ENCODE measurements at regions not wholly inside any gene's neighbourhood (a gene's known extent, or its start where the extent isn't known, plus 50 kb on each side); places are given as distances from the start of the nearest gene placed in this dataset.

GRCh38 chr7:11294218-11294617, 320.5 kb downstream of the PHF14 start:
- Histone ChIP-seq H3K4me3 (ENCODE audit: low read depth in 1 of 3, low read length in 3 of 3) (no peak overlapping the region), H3K9ac (ENCODE audit: low read depth in 1 of 2, low read length in 2 of 2) (no peak overlapping the region), H3K27ac (ENCODE audit: low read depth in 1 of 2, low read length in 2 of 2) (no peak overlapping the region), H3K27me3 (ENCODE audit: control insufficient read depth in 4 of 4, insufficient read depth in 4 of 4, low read length in 3 of 4) (no peaks in the 10 kb centered on the region), H3K4me1 (ENCODE audit: control insufficient read depth in 4 of 4, insufficient read depth in 4 of 4, low read length in 3 of 4) (no peaks in the 10 kb centered on the region), H3K9me3 (ENCODE audit: control insufficient read depth in 4 of 4, low read length in 3 of 4) (no peaks in the 10 kb centered on the region), H3K36me3 (ENCODE audit: control insufficient read depth in 4 of 4, insufficient read depth in 3 of 4, low read depth in 1 of 4, low read length in 3 of 4) (no peaks in the 10 kb centered on the region)
- 70% methylated on average over 2 of the region's 2 CpGs for WGBS
- TF ChIP-seq EGR1 (IDR thresholded peaks at IDR 0.05; ENCODE audit: low read depth in 2 of 2) (no peak), RXRA (IDR thresholded peaks at IDR 0.05) (no peak)
- DNase-seq (ENCODE audit: low spot score) = no peak

- 65% methylated on average over 4 of the region's 4 CpGs for WGBS
- Histone ChIP-seq H3K4me3 (ENCODE audit: low read depth in 1 of 3, low read length in 3 of 3) (no peak overlapping the region), H3K27me3 (ENCODE audit: control insufficient read depth in 4 of 4, insufficient read depth in 4 of 4, low read length in 3 of 4) (no peaks in the 10 kb centered on the region), H3K9me3 (ENCODE audit: control insufficient read depth in 4 of 4, low read length in 3 of 4) (no peaks in the 10 kb centered on the region), H3K9ac (ENCODE audit: low read depth in 1 of 2, low read length in 2 of 2) (no peak overlapping the region), H3K36me3 (ENCODE audit: control insufficient read depth in 4 of 4, insufficient read depth in 3 of 4, low read depth in 1 of 4, low read length in 3 of 4) (no peaks in the 10 kb centered on the region), H3K4me1 (ENCODE audit: control insufficient read depth in 4 of 4, insufficient read depth in 4 of 4, low read length in 3 of 4) (no peaks in the 10 kb centered on the region), H3K27ac (ENCODE audit: low read depth in 1 of 2, low read length in 2 of 2) (no peak overlapping the region)
- TF ChIP-seq HNF4G (IDR thresholded peaks at IDR 0.05) (no peak), SP1 (IDR thresholded peaks at IDR 0.05) (no peak), ZBTB33 (IDR thresholded peaks at IDR 0.05) (no peak)
- DNase-seq (ENCODE audit: low spot score) = no peak
Observed at GRCh38 chr7:11294965-11295364, 321.3 kb downstream of the PHF14 start.

GRCh38 chr7:11297126-11297625, 323.5 kb downstream of the PHF14 start:
- H3K36me3 ChIP-seq (ENCODE audit: control insufficient read depth in 4 of 4, insufficient read depth in 3 of 4, low read depth in 1 of 4, low read length in 3 of 4) = no peaks in the 10 kb centered on the region
- H3K9me3 ChIP-seq (ENCODE audit: control insufficient read depth in 4 of 4, low read length in 3 of 4) = no peaks in the 10 kb centered on the region
- H3K27me3 ChIP-seq (ENCODE audit: control insufficient read depth in 4 of 4, insufficient read depth in 4 of 4, low read length in 3 of 4) = no peaks in the 10 kb centered on the region
- H3K27ac ChIP-seq (ENCODE audit: low read depth in 1 of 2, low read length in 2 of 2) = no peak overlapping the region
- no peak overlapping the region for H3K4me3 ChIP-seq (ENCODE audit: low read depth in 1 of 3, low read length in 3 of 3)
- 94% methylated on average over 5 of the region's 5 CpGs for WGBS
- no peak for TF ChIP-seq RAD21 (IDR thresholded peaks at IDR 0.05)
- TF ChIP-seq RXRA (IDR thresholded peaks at IDR 0.05) = no peak
- TF ChIP-seq ZBTB33 (IDR thresholded peaks at IDR 0.05) = no peak
- no peak for TF ChIP-seq EGR1 (IDR thresholded peaks at IDR 0.05; ENCODE audit: low read depth in 2 of 2)
- no peak for TF ChIP-seq FOXA2 (IDR thresholded peaks at IDR 0.05)
- TF ChIP-seq REST (IDR thresholded peaks at IDR 0.05) = no peak
- TF ChIP-seq FOXA1 (IDR thresholded peaks at IDR 0.05) = no peak
- TF ChIP-seq MAX (IDR thresholded peaks at IDR 0.05) = no peak
- no peak for DNase-seq (ENCODE audit: low spot score)
- H3K9ac ChIP-seq (ENCODE audit: low read depth in 1 of 2, low read length in 2 of 2) = no peak overlapping the region
- H3K4me1 ChIP-seq (ENCODE audit: control insufficient read depth in 4 of 4, insufficient read depth in 4 of 4, low read length in 3 of 4) = no peaks in the 10 kb centered on the region

Data from liver (tissue), 7 donors.